ENCODE measurements at regions not wholly inside any gene's neighbourhood (a gene's known extent, or its start where the extent isn't known, plus 50 kb on each side); places are given as distances from the start of the nearest gene placed in this dataset.

DNA sequence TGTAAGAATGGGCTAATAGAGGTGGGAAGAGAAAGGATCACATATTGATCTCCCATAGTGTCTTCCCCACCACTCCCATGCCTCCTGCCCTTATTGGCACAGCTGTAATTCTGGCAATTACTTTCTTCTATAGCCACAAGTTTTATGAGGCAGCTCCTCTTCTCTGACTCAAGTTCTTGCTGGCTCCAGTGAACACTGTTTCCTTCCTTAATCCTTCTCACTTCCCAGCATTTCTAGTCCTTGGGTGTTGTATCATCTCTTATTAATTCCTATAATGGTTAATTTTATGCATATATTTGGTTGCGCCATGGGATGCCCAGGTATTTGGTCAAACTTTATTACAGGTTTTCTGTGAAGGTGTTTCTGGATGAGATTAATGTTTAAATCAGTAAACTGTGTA is 103.3 kb downstream of the MRPL39 start:
- no peak for DNase-seq
- no peaks in the 10 kb centered on the region for H3K36me3 ChIP-seq
- no peaks in the 10 kb centered on the region for H3K4me1 ChIP-seq
- no peak overlapping the region for H3K4me3 ChIP-seq (ENCODE audit: low read depth, low read length)
- no peaks in the 10 kb centered on the region for H3K9me3 ChIP-seq
- H3K27me3 ChIP-seq = no peaks in the 10 kb centered on the region
- TF ChIP-seq, protein P1, sequence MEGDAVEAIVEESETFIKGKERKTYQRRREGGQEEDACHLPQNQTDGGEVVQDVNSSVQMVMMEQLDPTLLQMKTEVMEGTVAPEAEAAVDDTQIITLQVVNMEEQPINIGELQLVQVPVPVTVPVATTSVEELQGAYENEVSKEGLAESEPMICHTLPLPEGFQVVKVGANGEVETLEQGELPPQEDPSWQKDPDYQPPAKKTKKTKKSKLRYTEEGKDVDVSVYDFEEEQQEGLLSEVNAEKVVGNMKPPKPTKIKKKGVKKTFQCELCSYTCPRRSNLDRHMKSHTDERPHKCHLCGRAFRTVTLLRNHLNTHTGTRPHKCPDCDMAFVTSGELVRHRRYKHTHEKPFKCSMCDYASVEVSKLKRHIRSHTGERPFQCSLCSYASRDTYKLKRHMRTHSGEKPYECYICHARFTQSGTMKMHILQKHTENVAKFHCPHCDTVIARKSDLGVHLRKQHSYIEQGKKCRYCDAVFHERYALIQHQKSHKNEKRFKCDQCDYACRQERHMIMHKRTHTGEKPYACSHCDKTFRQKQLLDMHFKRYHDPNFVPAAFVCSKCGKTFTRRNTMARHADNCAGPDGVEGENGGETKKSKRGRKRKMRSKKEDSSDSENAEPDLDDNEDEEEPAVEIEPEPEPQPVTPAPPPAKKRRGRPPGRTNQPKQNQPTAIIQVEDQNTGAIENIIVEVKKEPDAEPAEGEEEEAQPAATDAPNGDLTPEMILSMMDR (IDR thresholded peaks at IDR 0.05; ENCODE audit: low read depth, low read length) = no peak

DNA sequence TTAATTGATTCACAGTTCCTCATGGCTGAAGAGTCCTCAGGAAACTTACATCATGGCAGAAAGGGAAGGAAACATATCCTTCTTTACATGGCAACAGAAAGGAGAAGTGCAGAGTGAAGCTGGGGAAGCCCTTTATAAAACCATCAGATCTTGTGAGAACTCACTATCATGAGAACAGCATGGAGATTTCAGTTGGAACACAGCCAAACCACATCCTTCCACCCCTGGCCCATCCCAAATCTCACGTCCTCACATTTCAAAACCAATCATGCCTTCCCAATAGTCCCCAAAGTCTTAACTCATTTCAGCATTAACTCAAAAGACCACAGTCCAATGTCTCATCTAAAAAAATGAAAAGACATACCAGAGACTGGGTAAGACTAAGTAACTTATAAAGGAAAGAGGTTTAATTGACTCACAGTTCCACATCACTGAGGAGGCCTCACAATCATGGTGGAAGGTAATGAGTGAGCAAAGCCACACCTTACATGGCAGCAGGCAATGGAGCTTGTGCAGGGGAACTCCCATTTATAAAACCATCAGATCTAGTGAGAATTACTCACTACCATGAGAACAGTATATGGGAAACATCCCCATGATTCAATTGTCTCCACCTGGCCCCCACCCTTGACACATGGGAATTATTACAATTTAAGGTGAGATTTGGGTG is 105.2 kb downstream of the MRPL39 start:
- no peak for DNase-seq
- TF ChIP-seq, protein P1 (IDR thresholded peaks at IDR 0.05; ENCODE audit: low read depth, low read length) = no peak

DNA sequence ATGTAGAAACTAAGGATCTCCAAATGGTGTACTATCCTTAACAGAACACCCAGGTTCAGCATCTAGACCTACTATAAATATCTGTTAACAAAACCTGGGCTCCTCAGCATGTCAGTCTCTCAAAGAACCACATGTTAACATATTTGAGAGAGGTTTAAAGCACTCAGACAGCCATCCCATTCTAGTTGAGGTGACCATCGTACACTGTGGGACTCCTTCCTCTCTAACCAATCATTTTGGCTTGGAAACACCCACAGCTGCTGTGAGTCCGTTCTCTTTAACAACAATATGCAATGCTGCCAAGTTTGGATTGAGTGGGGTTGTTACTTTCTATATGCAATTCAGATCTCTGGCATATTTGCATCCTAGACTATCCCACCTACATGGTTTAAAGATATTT is 105.8 kb downstream of the MRPL39 start:
- Histone ChIP-seq H3K27me3 (no peaks in the 10 kb centered on the region), H3K9me3 (no peaks in the 10 kb centered on the region), H3K36me3 (no peaks in the 10 kb centered on the region), H3K4me3 (ENCODE audit: low read depth, low read length) (no peak overlapping the region), H3K4me1 (no peaks in the 10 kb centered on the region)
- DNase-seq = no peak
- TF ChIP-seq, protein P1 (IDR thresholded peaks at IDR 0.05; ENCODE audit: low read depth, low read length) = no peak

More for the DNA sequence above, 105.2 kb downstream of the MRPL39 start:
- no peaks in the 10 kb centered on the region for H3K36me3 ChIP-seq
- H3K4me1 ChIP-seq = no peaks in the 10 kb centered on the region
- no peaks in the 10 kb centered on the region for H3K27me3 ChIP-seq
- H3K9me3 ChIP-seq = no peaks in the 10 kb centered on the region
- no peak overlapping the region for H3K4me3 ChIP-seq (ENCODE audit: low read depth, low read length)

DNA sequence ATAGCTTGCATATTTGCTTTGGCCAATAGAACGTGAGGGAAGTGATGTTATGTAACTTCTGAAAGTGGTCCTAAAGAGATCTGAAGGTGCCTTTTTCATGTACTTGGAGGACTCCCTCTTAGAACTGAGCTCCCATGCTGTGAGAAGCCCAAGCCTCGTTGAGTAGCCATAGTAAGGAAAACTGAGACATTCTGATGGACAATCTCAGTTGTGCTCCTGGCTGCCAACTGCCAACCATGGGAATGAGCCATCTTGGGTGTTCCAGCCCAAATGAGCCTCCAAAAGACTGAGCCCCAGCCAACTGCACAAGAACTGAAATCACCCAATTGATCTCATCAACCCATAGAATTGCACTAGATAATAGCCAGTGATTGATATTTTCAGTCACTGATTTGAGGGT is 106.7 kb downstream of the MRPL39 start:
- Histone ChIP-seq H3K4me3 (ENCODE audit: low read depth, low read length) (no peak overlapping the region), H3K36me3 (no peaks in the 10 kb centered on the region), H3K4me1 (no peaks in the 10 kb centered on the region), H3K9me3 (no peaks in the 10 kb centered on the region), H3K27me3 (no peaks in the 10 kb centered on the region)
- no peak for DNase-seq
- TF ChIP-seq, protein P1 (IDR thresholded peaks at IDR 0.05; ENCODE audit: low read depth, low read length) = no peak

DNA sequence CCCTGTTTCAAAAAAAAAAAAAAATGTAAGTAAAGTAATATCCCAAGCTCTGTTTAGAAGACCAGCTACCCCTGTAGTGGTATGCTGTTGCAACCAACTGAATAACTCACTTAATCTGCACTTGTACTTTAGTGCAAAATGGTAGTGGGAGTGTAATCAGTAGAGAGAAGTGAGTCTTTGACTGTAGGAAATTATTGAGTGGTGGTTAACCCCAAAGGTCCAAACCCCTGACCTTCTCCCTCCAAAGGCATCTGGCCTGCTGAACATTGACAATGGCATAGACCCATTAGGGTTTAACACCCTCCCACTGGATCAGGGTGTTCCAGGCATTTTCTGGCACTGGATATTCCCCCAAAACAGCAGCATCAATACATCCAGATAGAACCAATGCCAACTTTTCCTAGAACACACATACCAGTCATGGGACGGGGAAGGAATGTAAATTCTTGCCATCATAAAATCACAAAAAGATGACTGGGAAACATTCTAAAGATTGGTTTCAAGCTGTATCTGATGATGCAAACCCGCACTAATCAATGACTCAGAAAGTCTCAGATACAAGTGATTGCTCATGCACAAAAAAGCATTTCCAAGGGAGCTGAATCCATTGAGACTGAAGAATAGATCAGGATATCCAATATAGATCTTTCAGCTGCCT is 110.3 kb downstream of the MRPL39 start:
- no peaks in the 10 kb centered on the region for H3K27me3 ChIP-seq
- H3K4me3 ChIP-seq (ENCODE audit: low read depth, low read length) = no peak overlapping the region
- no peaks in the 10 kb centered on the region for H3K4me1 ChIP-seq
- no peaks in the 10 kb centered on the region for H3K9me3 ChIP-seq
- TF ChIP-seq, protein P1 (IDR thresholded peaks at IDR 0.05; ENCODE audit: low read depth, low read length) = no peak
- DNase-seq = no peak
- H3K36me3 ChIP-seq = no peaks in the 10 kb centered on the region

DNA sequence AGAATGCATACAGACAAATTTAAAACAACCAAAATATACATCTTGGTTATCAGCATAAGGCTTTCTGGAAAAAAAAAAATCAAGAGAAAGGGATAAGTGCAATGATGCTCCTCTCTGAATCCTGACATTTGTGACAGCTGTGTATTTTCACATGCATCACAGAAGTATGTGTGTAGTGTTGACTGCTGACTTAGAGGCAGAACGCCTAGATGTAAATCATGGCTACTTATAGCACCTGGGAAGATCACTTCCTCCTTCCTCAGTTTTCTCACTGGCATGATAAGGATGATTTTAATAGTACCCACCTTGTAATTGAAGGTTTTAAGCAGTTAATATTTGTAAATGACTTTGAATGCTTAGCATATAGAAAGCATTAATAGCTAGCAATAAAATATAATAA is 112.5 kb downstream of the MRPL39 start:
- TF ChIP-seq, protein P1 (IDR thresholded peaks at IDR 0.05; ENCODE audit: low read depth, low read length) = no peak
- no peaks in the 10 kb centered on the region for H3K36me3 ChIP-seq
- H3K9me3 ChIP-seq = no peaks in the 10 kb centered on the region
- H3K27me3 ChIP-seq = no peaks in the 10 kb centered on the region
- H3K4me3 ChIP-seq (ENCODE audit: low read depth, low read length) = no peak overlapping the region
- no peak for DNase-seq
- H3K4me1 ChIP-seq = no peaks in the 10 kb centered on the region
